ENCODE measurements at regions not wholly inside any gene's neighbourhood (a gene's known extent, or its start where the extent isn't known, plus 50 kb on each side); places are given as distances from the start of the nearest gene placed in this dataset.

GRCh38 chr1:30545365-30545764 is 178.0 kb downstream of the MATN1 start:
- Mint-ChIP-seq H3K4me1 (ENCODE audit: low read depth, unreplicated experiment) (no peaks in the 10 kb centered on the region), H3K27me3 (ENCODE audit: insufficient read depth, unreplicated experiment) (no peaks in the 10 kb centered on the region), H3K9me3 (ENCODE audit: unreplicated experiment) (no peaks in the 10 kb centered on the region), H3K4me3 (ENCODE audit: unreplicated experiment) (no peak overlapping the region), H3K36me3 (ENCODE audit: insufficient read depth, unreplicated experiment) (no peaks in the 10 kb centered on the region), H3K27ac (ENCODE audit: unreplicated experiment) (no peak overlapping the region)
- Histone ChIP-seq H3K4me1 (no peaks in the 10 kb centered on the region), H3K9me3 (no peaks in the 10 kb centered on the region), H3K4me3 (ENCODE audit: low read depth, low read length) (no peak overlapping the region), H3K36me3 (ENCODE audit: control insufficient read depth, insufficient read depth, low read length) (no peaks in the 10 kb centered on the region), H3K27me3 (replicated peaks; ENCODE audit: control insufficient read depth, insufficient read depth, low read length) (no peaks in the 10 kb centered on the region)
- POLR2A ChIA-PET, result no interaction called here
- TF ChIP-seq, protein P1, sequence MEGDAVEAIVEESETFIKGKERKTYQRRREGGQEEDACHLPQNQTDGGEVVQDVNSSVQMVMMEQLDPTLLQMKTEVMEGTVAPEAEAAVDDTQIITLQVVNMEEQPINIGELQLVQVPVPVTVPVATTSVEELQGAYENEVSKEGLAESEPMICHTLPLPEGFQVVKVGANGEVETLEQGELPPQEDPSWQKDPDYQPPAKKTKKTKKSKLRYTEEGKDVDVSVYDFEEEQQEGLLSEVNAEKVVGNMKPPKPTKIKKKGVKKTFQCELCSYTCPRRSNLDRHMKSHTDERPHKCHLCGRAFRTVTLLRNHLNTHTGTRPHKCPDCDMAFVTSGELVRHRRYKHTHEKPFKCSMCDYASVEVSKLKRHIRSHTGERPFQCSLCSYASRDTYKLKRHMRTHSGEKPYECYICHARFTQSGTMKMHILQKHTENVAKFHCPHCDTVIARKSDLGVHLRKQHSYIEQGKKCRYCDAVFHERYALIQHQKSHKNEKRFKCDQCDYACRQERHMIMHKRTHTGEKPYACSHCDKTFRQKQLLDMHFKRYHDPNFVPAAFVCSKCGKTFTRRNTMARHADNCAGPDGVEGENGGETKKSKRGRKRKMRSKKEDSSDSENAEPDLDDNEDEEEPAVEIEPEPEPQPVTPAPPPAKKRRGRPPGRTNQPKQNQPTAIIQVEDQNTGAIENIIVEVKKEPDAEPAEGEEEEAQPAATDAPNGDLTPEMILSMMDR (IDR thresholded peaks at IDR 0.05; ENCODE audit: insufficient read depth in 1 of 2, low read depth in 1 of 2, low read length in 1 of 2, severe bottlenecking in 1 of 2, unreplicated experiment in 1 of 2), result no peak
- DNase-seq, result no peak
- intact Hi-C loops (cut with micrococcal nuclease; ENCODE audit: unreplicated experiment), result no loop called here
- BruUV-seq (replicated peaks), result no TSS peak
- CTCF ChIA-PET, result no interaction called here

- Mint-ChIP-seq H3K4me1 (ENCODE audit: low read depth, unreplicated experiment) (no peaks in the 10 kb centered on the region), H3K27me3 (ENCODE audit: insufficient read depth, unreplicated experiment) (no peaks in the 10 kb centered on the region), H3K4me3 (ENCODE audit: unreplicated experiment) (no peak overlapping the region), H3K27ac (ENCODE audit: unreplicated experiment) (no peak overlapping the region), H3K9me3 (ENCODE audit: unreplicated experiment) (no peaks in the 10 kb centered on the region), H3K36me3 (ENCODE audit: insufficient read depth, unreplicated experiment) (no peaks in the 10 kb centered on the region)
- H3K9me3 ChIP-seq, result no peaks in the 10 kb centered on the region
- TF ChIP-seq, protein P1 (IDR thresholded peaks at IDR 0.05; ENCODE audit: insufficient read depth in 1 of 2, low read depth in 1 of 2, low read length in 1 of 2, severe bottlenecking in 1 of 2, unreplicated experiment in 1 of 2), result no peak
- H3K4me3 ChIP-seq (ENCODE audit: low read depth, low read length), result no peak overlapping the region
- H3K27me3 ChIP-seq (replicated peaks; ENCODE audit: control insufficient read depth, insufficient read depth, low read length), result no peaks in the 10 kb centered on the region
- ChIA-PET CTCF (no interaction called here), POLR2A (no interaction called here)
- intact Hi-C loops (cut with micrococcal nuclease; ENCODE audit: unreplicated experiment), result no loop called here
- no peaks in the 10 kb centered on the region for H3K36me3 ChIP-seq (ENCODE audit: control insufficient read depth, insufficient read depth, low read length)
- DNase-seq, result no peak
- BruUV-seq (replicated peaks), result no TSS peak
- H3K4me1 ChIP-seq, result no peaks in the 10 kb centered on the region
Measured at GRCh38 chr1:30541721-30542485, 181.5 kb downstream of the MATN1 start.

- TF ChIP-seq, protein P1 (IDR thresholded peaks at IDR 0.05; ENCODE audit: insufficient read depth in 1 of 2, low read depth in 1 of 2, low read length in 1 of 2, severe bottlenecking in 1 of 2, unreplicated experiment in 1 of 2), result no peak
- H3K36me3 Mint-ChIP-seq (ENCODE audit: insufficient read depth, unreplicated experiment), result no peaks in the 10 kb centered on the region
- Histone ChIP-seq H3K4me1 (no peaks in the 10 kb centered on the region), H3K27me3 (replicated peaks; ENCODE audit: control insufficient read depth, insufficient read depth, low read length) (no peaks in the 10 kb centered on the region), H3K4me3 (ENCODE audit: low read depth, low read length) (no peak overlapping the region), H3K36me3 (ENCODE audit: control insufficient read depth, insufficient read depth, low read length) (no peaks in the 10 kb centered on the region), H3K9me3 (no peaks in the 10 kb centered on the region)
- intact Hi-C loops (cut with micrococcal nuclease; ENCODE audit: unreplicated experiment), result no loop called here
- DNase-seq, result no peak
- no TSS peak for BruUV-seq (replicated peaks)
- no peaks in the 10 kb centered on the region for H3K27me3 Mint-ChIP-seq (ENCODE audit: insufficient read depth, unreplicated experiment)
- H3K27ac Mint-ChIP-seq (ENCODE audit: unreplicated experiment), result no peak overlapping the region
- no peaks in the 10 kb centered on the region for H3K4me1 Mint-ChIP-seq (ENCODE audit: low read depth, unreplicated experiment)
- no peaks in the 10 kb centered on the region for H3K9me3 Mint-ChIP-seq (ENCODE audit: unreplicated experiment)
- H3K4me3 Mint-ChIP-seq (ENCODE audit: unreplicated experiment), result no peak overlapping the region
- CTCF ChIA-PET, result no interaction called here
- POLR2A ChIA-PET, result no interaction called here
Measured at GRCh38 chr1:30540611-30541192, 182.7 kb downstream of the MATN1 start.
